B cell (primary cell): ENCODE measurements at regions not wholly inside any gene's neighbourhood (a gene's known extent, or its start where the extent isn't known, plus 50 kb on each side); places are given as distances from the start of the nearest gene placed in this dataset.

Experiments
- ATAC-seq: fragments of 200-7000 bp; cut with Tn5 transposase; one replicate; pipeline ENCODE4 v1.10.0; 2021; ENCODE audit warnings: low read depth, mild to moderate bottlenecking, moderate number of reproducible peaks, moderate library complexity
- CTCF ChIA-PET: fragments of 350-600 bp; sonication (Branson Sonifier 250); formaldehyde crosslinking; loops from one replicate; lab custom pipeline; 2021; ENCODE audit warnings: antibody characterized with exemption, inconsistent platforms; lab: Charles Lee
- POLR2A ChIA-PET: fragments of 350-600 bp; sonication (Branson Sonifier 250); formaldehyde crosslinking; loops from one replicate; lab custom pipeline; 2021; ENCODE audit warnings: antibody characterized with exemption; lab: Charles Lee
- DNase-seq: peaks from one replicate; pipeline ENCODE4 v3.0.0; 2013
- H2AFZ ChIP-seq: 2 replicates; pipeline ENCODE4 v1.6.1; 2012; ENCODE audit warnings: mild to moderate bottlenecking, low read depth, low read length; ENCODE audit not compliant: insufficient read depth, poor library complexity, severe bottlenecking
- H3K27ac ChIP-seq, 2 donors: 1 replicate in 1 of 2; 2 replicates in 1 of 2; pipeline ENCODE4 v1.5.1; 2012 to 2013; ENCODE audit warnings: low read length in 2 of 2, mild to moderate bottlenecking in 2 of 2, moderate library complexity in 1 of 2
- H3K27me3 ChIP-seq, 4 experiments: fragments of 200-600 bp in 1 of 4; sonication (generic) in 1 of 4; replicated peaks in 1 of 4; 1 replicate in 2 of 4; 2 replicates in 2 of 4; pipeline versions ENCODE4 v1.6.1 to v1.7.0; 2013 to 2016; ENCODE audit warnings: low read length in 3 of 4, mild to moderate bottlenecking in 2 of 4, mixed read lengths in 1 of 4, moderate library complexity in 1 of 4; ENCODE audit not compliant: insufficient read depth in 4 of 4, control insufficient read depth in 3 of 4; ENCODE audit errors: control extremely low read depth in 1 of 4
- H3K36me3 ChIP-seq, 2 experiments: replicated peaks in 1 of 2; 1 replicate in 1 of 2; 2 replicates in 1 of 2; pipeline versions ENCODE4 v1.6.1 to v1.7.1; 2013; ENCODE audit warnings: low read length in 1 of 2; ENCODE audit not compliant: insufficient read depth in 2 of 2, control insufficient read depth in 1 of 2; ENCODE audit errors: control extremely low read depth in 1 of 2, extremely low read depth in 1 of 2
- H3K4me1 ChIP-seq, 2 donors: fragments of 200-600 bp in 1 of 2; sonication (generic) in 1 of 2; 1 replicate in 1 of 2; 2 replicates in 1 of 2; pipeline versions ENCODE4 v1.5.1 to v1.6.1; 2013 to 2017; ENCODE audit warnings: low read length in 2 of 2; ENCODE audit not compliant: control insufficient read depth in 2 of 2, insufficient read depth in 2 of 2
- H3K4me2 ChIP-seq: replicated peaks from 2 replicates; pipeline ENCODE3; 2012; ENCODE audit warnings: mild to moderate bottlenecking, low read depth, low read length; ENCODE audit not compliant: poor library complexity, severe bottlenecking
- H3K4me3 ChIP-seq, 5 experiments: fragments of 200-600 bp in 1 of 5; sonication (generic) in 1 of 5; 1 replicate in 3 of 5; 2 replicates in 2 of 5; pipeline versions ENCODE4 v1.5.1 to v1.7.0; 2011 to 2016; ENCODE audit warnings: low read length in 4 of 5, mild to moderate bottlenecking in 4 of 5, low read depth in 2 of 5, control low read depth in 1 of 5, moderate library complexity in 1 of 5; ENCODE audit not compliant: insufficient read depth in 1 of 5; ENCODE audit errors: control extremely low read depth in 1 of 5, extremely low read depth in 1 of 5
- H3K79me2 ChIP-seq: fragments of 200-600 bp; sonication (generic); one replicate; pipeline ENCODE4 v1.6.0; 2016; ENCODE audit warnings: low read length; ENCODE audit not compliant: control insufficient read depth, insufficient read depth
- H3K9ac ChIP-seq: fragments of 200-600 bp; sonication (generic); 2 replicates; pipeline ENCODE4 v1.6.1; 2017; ENCODE audit warnings: mild to moderate bottlenecking, low read length, moderate library complexity
- H3K9me3 ChIP-seq, 3 donors: one replicate each; pipeline versions ENCODE4 v1.6.1 to v1.7.1; 2013; ENCODE audit warnings: low read length in 2 of 3; ENCODE audit not compliant: control insufficient read depth in 2 of 3, insufficient read depth in 1 of 3; ENCODE audit errors: control extremely low read depth in 1 of 3
- H4K20me1 ChIP-seq: 2 replicates; pipeline ENCODE4 v1.6.0; 2012; ENCODE audit warnings: mild to moderate bottlenecking, low read length; ENCODE audit not compliant: insufficient read depth, control insufficient read depth, poor library complexity, severe bottlenecking
- H3K27ac Mint-ChIP-seq: one replicate; pipeline ENCODE4 v1.8.0; 2021; ENCODE audit warnings: mixed read lengths
- H3K27me3 Mint-ChIP-seq: one replicate; pipeline ENCODE4 v1.8.0; 2021; ENCODE audit warnings: mixed read lengths
- H3K4me1 Mint-ChIP-seq: one replicate; pipeline ENCODE4 v1.8.0; 2021; ENCODE audit warnings: mixed read lengths
- H3K4me3 Mint-ChIP-seq: one replicate; pipeline ENCODE4 v1.8.0; 2021; ENCODE audit warnings: mixed read lengths
- H3K9me3 Mint-ChIP-seq: one replicate; pipeline ENCODE4 v1.8.0; 2022; ENCODE audit warnings: mixed read lengths; ENCODE audit not compliant: insufficient read depth
- CTCF ChIP-seq: fragments of 200-600 bp; IDR thresholded peaks from one replicate; pipeline ENCODE4 v1.8.0; 2022; ENCODE audit warnings: antibody characterized with exemption, mild to moderate bottlenecking
- EZH2 ChIP-seq: IDR thresholded peaks from 2 replicates; pipeline ENCODE4 v1.6.1; 2012; ENCODE audit warnings: borderline replicate concordance, low read depth, mild to moderate bottlenecking, moderate library complexity, low read length; ENCODE audit not compliant: insufficient read depth, poor library complexity, severe bottlenecking
- WGBS: methylation state at CpG from one replicate; pipeline ENCODE4 v1.1.5; 2013; ENCODE audit warnings: missing lambda C conversion rate; ENCODE audit not compliant: insufficient coverage; 5-methylcytosine and 5-hydroxymethylcytosine counted together
- intact Hi-C: fragments of 100-400 bp; cut with micrococcal nuclease; formaldehyde crosslinking; loops from one replicate; pipeline ENCODE4 v1.10.0; 2022

- Histone ChIP-seq H3K9me3 (peaks cover 0 to 4% (median 0%) of the 10 kb centered on the region in 3 donors), H3K36me3 (no peaks in the 10 kb centered on the region)
Observed at GRCh38 chr5:51104556-51104955, 278.7 kb upstream of the ISL1 start.

GRCh38 chr5:51109786-51110410, 273.4 kb upstream of the ISL1 start:
- Mint-ChIP-seq H3K4me1 (no peaks in the 10 kb centered on the region), H3K27ac (no peak overlapping the region), H3K9me3 (peaks cover 7% of the 10 kb centered on the region), H3K4me3 (no peak overlapping the region), H3K27me3 (no peaks in the 10 kb centered on the region)
- Histone ChIP-seq H3K36me3 (no peaks in the 10 kb centered on the region), H3K4me3 (no peak overlapping the region), H3K9me3 (peaks cover 0 to 2% (median 0%) of the 10 kb centered on the region in 3 donors), H3K4me1 (no peaks in the 10 kb centered on the region), H3K4me2 (no peak overlapping the region), H3K27me3 (no peaks in the 10 kb centered on the region), H2AFZ (no peak overlapping the region), H3K79me2 (no peaks in the 10 kb centered on the region), H3K9ac (no peak overlapping the region), H3K27ac (no peak overlapping the region), H4K20me1 (no peaks in the 10 kb centered on the region)
- TF ChIP-seq CTCF = no peak
- TF ChIP-seq EZH2 = no peak
- DNase-seq = no peak
- POLR2A ChIA-PET = no interaction called here
- 83% methylated on average over 2 of the region's 3 CpGs for WGBS
- intact Hi-C loops = no loop called here
- CTCF ChIA-PET = no interaction called here
- no peak for ATAC-seq

More at GRCh38 chr5:51104556-51104955, 278.7 kb upstream of the ISL1 start:
- Histone ChIP-seq H3K4me3 (no peak overlapping the region), H2AFZ (no peak overlapping the region), H3K4me2 (no peak overlapping the region), H4K20me1 (no peaks in the 10 kb centered on the region), H3K9ac (no peak overlapping the region), H3K27me3 (no peaks in the 10 kb centered on the region), H3K4me1 (no peaks in the 10 kb centered on the region), H3K79me2 (no peaks in the 10 kb centered on the region), H3K27ac (no peak overlapping the region)
- no peak for TF ChIP-seq CTCF
- intact Hi-C loops = no loop called here
- Mint-ChIP-seq H3K27ac (no peak overlapping the region), H3K4me3 (no peak overlapping the region), H3K27me3 (no peaks in the 10 kb centered on the region), H3K9me3 (no peaks in the 10 kb centered on the region), H3K4me1 (no peaks in the 10 kb centered on the region)
- ATAC-seq (no peak), DNase-seq (no peak)
- POLR2A ChIA-PET = no interaction called here
- CTCF ChIA-PET = no interaction called here
- 83% methylated on average over 1 of the region's 2 CpGs for WGBS
